Fibroblast of mammary gland (primary cell): ENCODE measurements at regions not wholly inside any gene's neighbourhood (a gene's known extent, or its start where the extent isn't known, plus 50 kb on each side); places are given as distances from the start of the nearest gene placed in this dataset.

Experiments used
- DNase-seq: peaks from one replicate; pipeline ENCODE4 v3.0.0-alpha.2; 2010; ENCODE audit warnings: low read depth
- H3K4me3 ChIP-seq: 2 replicates; pipeline ENCODE4 v1.5.1; 2011; ENCODE audit warnings: low read depth, mild to moderate bottlenecking, low read length, moderate library complexity; ENCODE audit not compliant: control insufficient read depth
- TF ChIP-seq, protein P1 (sequence below): conservative IDR thresholded peaks from 2 replicates; pipeline ENCODE4 v1.5.1; 2011; ENCODE audit warnings: low read depth, low read length, inconsistent platforms; ENCODE audit not compliant: control insufficient read depth, insufficient read depth

- DNase-seq, result no peak
- TF ChIP-seq, protein P1, sequence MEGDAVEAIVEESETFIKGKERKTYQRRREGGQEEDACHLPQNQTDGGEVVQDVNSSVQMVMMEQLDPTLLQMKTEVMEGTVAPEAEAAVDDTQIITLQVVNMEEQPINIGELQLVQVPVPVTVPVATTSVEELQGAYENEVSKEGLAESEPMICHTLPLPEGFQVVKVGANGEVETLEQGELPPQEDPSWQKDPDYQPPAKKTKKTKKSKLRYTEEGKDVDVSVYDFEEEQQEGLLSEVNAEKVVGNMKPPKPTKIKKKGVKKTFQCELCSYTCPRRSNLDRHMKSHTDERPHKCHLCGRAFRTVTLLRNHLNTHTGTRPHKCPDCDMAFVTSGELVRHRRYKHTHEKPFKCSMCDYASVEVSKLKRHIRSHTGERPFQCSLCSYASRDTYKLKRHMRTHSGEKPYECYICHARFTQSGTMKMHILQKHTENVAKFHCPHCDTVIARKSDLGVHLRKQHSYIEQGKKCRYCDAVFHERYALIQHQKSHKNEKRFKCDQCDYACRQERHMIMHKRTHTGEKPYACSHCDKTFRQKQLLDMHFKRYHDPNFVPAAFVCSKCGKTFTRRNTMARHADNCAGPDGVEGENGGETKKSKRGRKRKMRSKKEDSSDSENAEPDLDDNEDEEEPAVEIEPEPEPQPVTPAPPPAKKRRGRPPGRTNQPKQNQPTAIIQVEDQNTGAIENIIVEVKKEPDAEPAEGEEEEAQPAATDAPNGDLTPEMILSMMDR, result no peak
- no peak overlapping the region for H3K4me3 ChIP-seq
Observed at GRCh38 chr2:128983094-128983493, 664.4 kb upstream of the HS6ST1 start.

DNA sequence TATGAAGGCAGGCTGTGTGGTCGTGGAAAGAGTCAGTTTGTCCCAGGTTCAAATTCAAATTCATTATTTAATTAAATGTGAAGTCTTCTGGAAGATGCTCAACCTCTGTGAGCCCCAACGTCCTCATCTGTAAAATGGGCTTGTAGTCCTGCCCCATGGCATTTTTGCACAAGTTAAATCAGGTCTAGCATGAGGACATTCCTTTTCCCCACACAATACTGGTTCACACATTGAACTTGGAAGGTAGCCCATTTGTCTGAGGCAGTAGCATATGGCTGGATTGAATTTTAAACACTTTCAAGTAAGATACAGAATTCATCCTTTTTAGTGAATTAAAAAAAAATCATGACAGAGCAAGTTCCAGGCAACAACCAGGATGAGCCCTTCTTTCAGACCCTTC lies 665.4 kb upstream of the HS6ST1 start:
- no peak for DNase-seq
- no peak overlapping the region for H3K4me3 ChIP-seq
- TF ChIP-seq, protein P1, result no peak

DNA sequence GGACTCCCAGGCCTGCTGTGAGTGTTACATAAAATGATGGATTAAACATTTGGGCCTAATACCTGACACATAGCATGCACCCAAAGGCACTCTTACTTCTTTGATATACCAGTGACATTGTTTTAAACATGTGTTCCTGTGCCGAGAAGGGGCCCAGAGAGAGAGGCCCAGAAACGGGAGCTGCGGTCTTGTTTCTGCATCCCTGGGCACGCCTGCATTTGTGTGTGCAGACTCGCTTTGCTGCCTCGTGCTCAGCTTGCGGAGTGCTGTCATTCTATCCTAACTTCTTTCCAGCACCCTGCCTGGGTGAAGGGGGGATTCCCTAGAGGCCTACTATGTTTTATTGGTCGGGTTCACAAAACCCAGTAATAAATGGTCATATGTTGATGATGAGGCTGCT lies 666.2 kb upstream of the HS6ST1 start:
- no peak for DNase-seq
- TF ChIP-seq, protein P1, result no peak

DNA sequence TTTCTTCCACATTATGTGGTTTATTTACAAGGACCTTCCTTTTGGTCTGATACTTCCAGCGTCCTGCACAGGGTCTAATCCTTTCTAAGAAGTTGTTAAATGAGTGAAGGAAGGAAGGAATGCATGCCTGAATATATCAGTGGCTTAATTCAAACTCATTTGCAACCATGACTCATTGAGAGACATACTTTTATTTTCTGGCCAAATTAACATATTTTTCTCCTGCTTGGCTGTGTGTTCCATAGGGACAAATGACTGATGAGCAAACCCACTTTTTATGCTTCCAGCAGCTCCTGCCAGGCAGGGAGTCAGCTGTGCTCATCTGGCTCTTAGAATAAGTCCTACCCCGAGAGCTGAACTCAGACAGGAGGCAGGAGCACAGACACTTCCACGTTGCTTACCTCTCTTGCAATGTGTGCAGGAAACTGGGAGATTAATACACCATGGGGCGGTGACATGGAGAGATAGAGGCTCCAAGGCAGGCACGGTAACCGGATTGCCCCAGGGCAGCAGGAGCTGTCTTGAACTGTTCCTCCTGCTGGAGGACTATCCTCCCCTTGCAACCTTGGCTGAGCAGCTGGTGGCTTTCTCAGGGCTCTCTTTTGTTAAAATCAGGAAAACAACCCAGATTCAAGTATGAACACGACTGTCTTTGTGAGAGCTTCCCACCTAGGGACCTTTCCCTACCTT lies 667.5 kb upstream of the HS6ST1 start:
- TF ChIP-seq, protein P1, result no peak
- no peak overlapping the region for H3K4me3 ChIP-seq
- no peak for DNase-seq

More for the DNA sequence above, 666.2 kb upstream of the HS6ST1 start:
- H3K4me3 ChIP-seq, result no peak overlapping the region

DNA sequence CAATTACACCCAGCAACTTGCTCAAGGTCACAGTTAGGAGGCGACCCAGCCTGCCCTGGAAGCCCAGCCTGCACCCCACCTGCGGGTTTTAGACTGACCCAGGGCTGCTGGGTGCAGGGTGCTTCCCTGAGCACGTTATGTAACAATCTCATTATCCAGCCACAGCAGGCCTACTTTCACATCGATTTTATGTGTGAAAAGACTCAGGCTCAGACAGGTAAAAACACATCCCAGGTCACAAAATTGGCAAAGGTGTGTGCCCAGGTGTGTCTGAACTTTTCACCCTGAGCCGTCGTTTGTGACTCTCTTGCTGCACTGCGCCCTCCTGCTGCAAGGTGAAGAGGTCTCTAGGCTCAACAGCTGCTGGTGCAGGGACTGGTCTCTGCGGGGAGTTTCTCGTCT lies 668.2 kb upstream of the HS6ST1 start:
- DNase-seq, result no peak
- TF ChIP-seq, protein P1, result no peak
- H3K4me3 ChIP-seq, result no peak overlapping the region

GRCh38 chr2:128988326-128988725 lies 669.7 kb upstream of the HS6ST1 start:
- TF ChIP-seq, protein P1, result no peak
- H3K4me3 ChIP-seq, result no peak overlapping the region
- no peak for DNase-seq
